Thyroid gland (tissue), 4 donors: ENCODE measurements at regions not wholly inside any gene's neighbourhood (a gene's known extent, or its start where the extent isn't known, plus 50 kb on each side); places are given as distances from the start of the nearest gene placed in this dataset.
"Not testable (repeated sequence)": the region's sequence is repeated elsewhere in the genome, so short reads cannot be mapped to it uniquely, and the experiment has no call there.

Experiments used
- DNase-seq, 2 donors: peaks; one replicate each; pipeline ENCODE4 v3.0.0-alpha.2; 2019
- H3K27ac ChIP-seq, 3 donors: fragments of 200-600 bp; sonication (generic); 1 replicate in 2 of 3; 2 replicates in 1 of 3; pipeline ENCODE4 v1.5.1; 2016 to 2019; ENCODE audit warnings: mild to moderate bottlenecking in 1 of 3, moderate library complexity in 1 of 3
- H3K27me3 ChIP-seq: fragments of 200-600 bp; sonication (generic); one replicate; pipeline ENCODE4 v1.5.1; 2019
- H3K36me3 ChIP-seq, 2 donors: fragments of 200-600 bp; sonication (generic); one replicate each; pipeline ENCODE4 v1.5.1; 2016 to 2019
- H3K4me1 ChIP-seq, 2 donors: fragments of 200-600 bp; sonication (generic); one replicate each; pipeline ENCODE4 v1.5.1; 2017 to 2019
- H3K4me3 ChIP-seq, 3 donors: fragments of 200-600 bp; sonication (generic); replicated peaks in 1 of 3; 1 replicate in 2 of 3; 2 replicates in 1 of 3; pipeline ENCODE4 v1.5.1; 2016; ENCODE audit warnings: mild to moderate bottlenecking in 1 of 3
- H3K9me3 ChIP-seq: fragments of 200-600 bp; sonication (generic); one replicate; pipeline ENCODE4 v1.5.1; 2017
- CTCF ChIP-seq, 6 experiments: fragments of 200-600 bp in 3 of 6; fragments of 450-650 bp in 3 of 6; sonication (generic) in 3 of 6; IDR thresholded peaks; one replicate each; pipeline ENCODE4 v1.5.1; 2016 to 2019; ENCODE audit warnings: antibody characterized with exemption in 6 of 6, mild to moderate bottlenecking in 2 of 6, inconsistent platforms in 1 of 6, moderate library complexity in 1 of 6
- WGBS, 2 donors: methylation state at CpG; one replicate each; pipeline ENCODE4 v1.1.5; 2017; 5-methylcytosine and 5-hydroxymethylcytosine counted together
- intact Hi-C: fragments of 100-400 bp; cut with DNase I; formaldehyde crosslinking; loops from one replicate; pipeline ENCODE4 v1.15.1; 2023

- H3K4me3 ChIP-seq, H3K9me3 ChIP-seq, H3K27me3 ChIP-seq, intact Hi-C loops, H3K4me1 ChIP-seq, DNase-seq, H3K27ac ChIP-seq, H3K36me3 ChIP-seq: not testable (repeated sequence)
- TF ChIP-seq CTCF (IDR thresholded peaks at IDR 0.05), result peak in 1 of 6 experiments; percentile 23
- 42 to 45% methylated on average over 5 of the region's 5 CpGs for whole genome bisulfite sequencing, 2 donors
These were observed 1737.7 kb upstream of the DEFB115 start for GRCh38 chr20:29519610-29520241.

- H3K4me1 ChIP-seq, intact Hi-C loops, H3K27me3 ChIP-seq, DNase-seq, H3K27ac ChIP-seq, H3K9me3 ChIP-seq, H3K36me3 ChIP-seq, H3K4me3 ChIP-seq: not testable (repeated sequence)
- WGBS, 2 donors, result 40 to 51% methylated on average over 4 of the region's 4 CpGs
These were observed 1723.8 kb upstream of the DEFB115 start for GRCh38 chr20:29533566-29534177.

- H3K9me3 ChIP-seq, H3K36me3 ChIP-seq, intact Hi-C loops, DNase-seq, H3K4me1 ChIP-seq, H3K27me3 ChIP-seq, H3K4me3 ChIP-seq, H3K27ac ChIP-seq: not testable (repeated sequence)
- WGBS, 2 donors, result 34 to 52% methylated on average over 35 to 44 of the region's 44 CpGs
These were observed 1690.4 kb upstream of the DEFB115 start for GRCh38 chr20:29566901-29567635.

GRCh38 chr20:29567671-29568070, 1689.8 kb upstream of the DEFB115 start:
- 33 to 41% methylated on average over 23 of the region's 23 CpGs for whole genome bisulfite sequencing, 2 donors

GRCh38 chr20:29570126-29570525, 1687.3 kb upstream of the DEFB115 start:
- H3K27ac ChIP-seq, H3K9me3 ChIP-seq, H3K27me3 ChIP-seq, H3K4me1 ChIP-seq, H3K36me3 ChIP-seq, DNase-seq, intact Hi-C loops, H3K4me3 ChIP-seq: not testable (repeated sequence)
- WGBS, 2 donors, result 63 to 75% methylated on average over 5 of the region's 5 CpGs

More at GRCh38 chr20:29567671-29568070, 1689.8 kb upstream of the DEFB115 start:
- H3K9me3 ChIP-seq, H3K27me3 ChIP-seq, DNase-seq, H3K4me3 ChIP-seq, H3K36me3 ChIP-seq, H3K4me1 ChIP-seq, intact Hi-C loops, H3K27ac ChIP-seq: not testable (repeated sequence)

- H3K27me3 ChIP-seq, intact Hi-C loops, H3K9me3 ChIP-seq, H3K4me1 ChIP-seq, H3K4me3 ChIP-seq, H3K36me3 ChIP-seq, DNase-seq, H3K27ac ChIP-seq: not testable (repeated sequence)
- 63 to 76% methylated on average over 2 of the region's 2 CpGs for WGBS, 2 donors
These were observed 1667.9 kb upstream of the DEFB115 start for GRCh38 chr20:29589530-29589929.

- H3K27me3 ChIP-seq, H3K9me3 ChIP-seq, H3K4me1 ChIP-seq, H3K36me3 ChIP-seq, DNase-seq, H3K27ac ChIP-seq, intact Hi-C loops, H3K4me3 ChIP-seq: not testable (repeated sequence)
- WGBS, 2 donors, result 4 to 13% methylated on average over 1 of the region's 1 CpG
These were observed 1653.3 kb upstream of the DEFB115 start for GRCh38 chr20:29604163-29604562.

- 64 to 68% methylated on average over 3 of the region's 3 CpGs for WGBS, 2 donors
- H3K4me1 ChIP-seq, H3K9me3 ChIP-seq, intact Hi-C loops, H3K27ac ChIP-seq, H3K4me3 ChIP-seq, DNase-seq, H3K36me3 ChIP-seq, H3K27me3 ChIP-seq: not testable (repeated sequence)
These were observed 1651.3 kb upstream of the DEFB115 start for GRCh38 chr20:29606171-29606570.

- H3K4me1 ChIP-seq, DNase-seq, intact Hi-C loops, H3K9me3 ChIP-seq, H3K27me3 ChIP-seq, H3K27ac ChIP-seq, H3K36me3 ChIP-seq, H3K4me3 ChIP-seq: not testable (repeated sequence)
- 92 to 98% methylated on average over 1 of the region's 1 CpG for WGBS, 2 donors
These were observed 1628.1 kb upstream of the DEFB115 start for GRCh38 chr20:29629395-29629794.
